TTC549 (cell line): ENCODE measurements at regions not wholly inside any gene's neighbourhood (a gene's known extent, or its start where the extent isn't known, plus 50 kb on each side); places are given as distances from the start of the nearest gene placed in this dataset.
"Not testable (repeated sequence)": the region's sequence is repeated elsewhere in the genome, so short reads cannot be mapped to it uniquely, and the experiment has no call there.

ENCODE experiments used
- FAIRE-seq: peaks from 2 replicates; lab custom pipeline; 2012; peaks lifted over from hg19 to GRCh38; lab: Jason Lieb, UNC

DNA sequence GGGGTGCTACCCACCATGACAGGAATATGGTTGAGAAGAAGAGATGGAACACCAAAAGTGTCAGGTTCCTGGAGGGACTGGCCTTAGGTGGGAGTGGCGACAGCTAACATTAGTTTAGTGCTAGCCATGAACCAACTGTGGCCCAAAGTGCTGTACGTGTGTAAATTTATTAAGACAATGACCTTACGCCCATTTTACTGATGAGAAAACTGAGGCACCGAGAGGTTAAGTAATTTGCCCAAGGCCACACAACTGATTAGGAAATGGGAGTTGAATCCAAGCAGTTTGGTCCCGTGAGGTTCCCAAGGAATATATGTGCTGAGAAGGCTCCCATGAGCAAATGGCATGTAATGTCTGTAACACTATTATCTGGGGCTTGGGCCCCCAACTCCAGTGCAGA lies 109.5 kb upstream of the SLC1A4 start:
- no peak for FAIRE-seq

DNA sequence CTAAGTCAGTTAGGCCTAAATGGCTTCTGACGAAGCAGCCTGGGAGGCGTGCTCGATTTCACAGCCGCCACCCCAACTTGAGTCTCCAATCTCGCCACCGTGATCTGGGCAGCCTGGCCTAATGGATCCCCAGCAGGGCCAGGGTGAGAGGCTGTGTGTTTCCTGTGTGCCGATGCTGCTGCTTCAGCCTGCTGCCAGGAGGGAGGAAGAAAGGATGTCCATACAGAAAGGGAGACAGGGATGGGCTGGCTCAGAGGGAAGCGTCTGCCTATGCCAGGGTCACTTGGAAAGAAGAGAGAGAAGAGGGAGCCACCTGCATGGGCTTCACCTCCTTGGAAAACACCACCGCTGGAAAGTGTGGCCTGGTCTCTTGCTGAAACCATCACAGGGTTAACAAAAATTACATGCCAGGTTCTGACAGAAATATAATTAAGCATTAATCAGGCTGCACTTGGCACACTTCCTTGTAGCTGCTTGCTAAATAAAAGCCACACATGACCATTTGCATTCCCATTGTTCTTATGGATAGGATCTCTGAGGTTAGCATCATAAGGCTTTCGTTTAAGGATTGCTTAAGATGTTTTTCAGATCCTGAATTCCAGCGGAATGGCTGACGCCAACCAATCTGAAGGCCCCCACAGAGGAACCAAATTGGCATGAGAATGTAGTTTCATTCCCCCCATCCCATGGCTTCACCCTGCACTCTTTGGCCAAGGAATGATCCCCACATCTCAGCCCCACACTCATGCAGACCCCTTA lies 108.8 kb upstream of the SLC1A4 start:
- FAIRE-seq: no peak

DNA sequence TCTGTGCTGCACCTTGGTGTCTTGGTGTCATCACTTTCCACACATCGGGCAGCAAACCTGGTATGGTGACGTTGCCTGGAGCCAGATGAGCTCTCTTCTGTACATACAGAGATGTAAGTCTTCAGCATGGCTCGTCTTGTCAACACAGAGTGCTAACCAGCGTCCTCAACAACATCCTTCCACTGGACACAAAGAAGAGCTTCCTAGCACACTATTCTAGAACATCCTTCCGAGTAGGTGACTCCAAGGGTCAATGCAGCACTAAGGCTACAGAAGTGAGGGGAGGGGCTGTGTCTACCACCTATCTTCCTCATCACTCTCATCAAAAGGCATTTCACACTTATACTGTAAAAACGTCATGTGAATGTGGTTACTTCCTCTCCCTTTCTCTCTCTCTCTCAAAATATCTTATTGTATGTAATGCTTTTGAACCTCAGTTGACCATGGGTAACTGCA lies 108.1 kb upstream of the SLC1A4 start:
- FAIRE-seq: no peak

DNA sequence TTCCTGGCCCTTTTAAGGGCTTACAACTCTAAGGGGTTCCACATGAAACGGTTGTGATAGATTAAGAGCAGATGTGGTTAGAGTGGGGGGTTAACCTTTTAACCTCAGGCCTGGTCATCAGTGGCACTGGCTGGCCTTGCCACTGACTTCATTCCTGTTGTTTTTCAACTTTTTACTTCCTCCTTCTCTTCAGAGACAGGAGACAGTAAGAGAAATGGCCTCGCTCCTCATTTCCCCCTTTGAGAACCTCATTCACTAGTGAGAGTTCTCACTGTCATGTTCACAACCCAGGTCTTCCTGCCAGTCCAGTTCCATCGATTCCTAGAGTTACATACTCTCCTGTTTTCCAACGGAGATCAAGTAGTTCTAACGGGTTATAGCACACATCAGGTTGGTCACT lies 101.6 kb upstream of the SLC1A4 start:
- no peak for FAIRE-seq

DNA sequence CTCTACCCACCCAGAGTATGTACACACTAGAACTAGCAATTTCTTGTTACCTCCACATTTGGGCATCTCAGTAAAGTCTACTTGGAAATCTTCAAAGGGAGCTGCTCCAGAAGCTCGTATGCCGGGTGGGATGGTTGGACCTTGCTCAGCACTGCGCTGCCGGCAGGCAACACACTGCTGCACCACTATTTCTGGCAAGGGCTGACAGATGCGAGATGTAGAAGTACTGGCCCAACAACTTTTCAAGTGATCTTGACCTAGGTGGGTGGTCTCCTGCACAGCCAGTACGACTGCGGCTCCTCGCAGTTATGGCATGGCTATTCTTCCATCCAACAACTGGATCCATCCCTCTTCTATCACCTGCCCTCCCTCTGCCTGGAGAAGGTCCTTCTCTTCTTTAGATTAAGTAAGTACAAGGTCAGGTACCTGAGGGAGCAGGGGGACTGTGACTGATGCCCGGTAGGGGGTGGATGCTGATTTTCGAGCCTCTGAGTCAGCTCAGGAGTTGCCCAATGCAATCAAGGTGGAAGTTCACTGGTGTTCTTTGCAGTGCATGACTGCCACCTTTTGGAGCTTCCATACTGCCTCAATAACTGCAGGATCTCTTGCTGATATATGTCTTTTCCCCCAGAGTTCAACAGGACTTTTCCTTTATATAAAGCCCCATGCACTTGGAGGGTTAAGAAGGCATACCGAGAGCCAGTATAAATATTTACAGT lies 100.4 kb upstream of the SLC1A4 start:
- no peak for FAIRE-seq

DNA sequence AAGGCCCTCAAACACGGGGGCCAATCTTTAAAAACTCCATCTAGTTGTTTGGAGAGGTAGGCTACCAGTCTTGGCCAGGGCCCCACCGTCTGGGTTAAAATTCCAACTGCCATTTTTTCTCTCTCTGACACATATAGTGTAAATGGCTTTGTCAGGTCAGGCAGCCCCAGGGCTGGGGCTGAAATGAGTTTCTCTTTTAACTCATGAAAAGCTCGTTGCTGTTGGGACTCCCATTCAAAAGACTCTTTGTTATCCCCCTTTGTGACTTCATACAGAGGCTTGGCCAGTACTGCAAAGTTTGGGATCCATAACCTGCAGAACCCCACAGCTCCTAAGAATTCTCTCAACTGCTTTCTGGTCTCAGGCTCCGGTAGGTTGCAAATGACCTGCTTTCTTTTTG lies 99.4 kb upstream of the SLC1A4 start:
- FAIRE-seq: no peak

DNA sequence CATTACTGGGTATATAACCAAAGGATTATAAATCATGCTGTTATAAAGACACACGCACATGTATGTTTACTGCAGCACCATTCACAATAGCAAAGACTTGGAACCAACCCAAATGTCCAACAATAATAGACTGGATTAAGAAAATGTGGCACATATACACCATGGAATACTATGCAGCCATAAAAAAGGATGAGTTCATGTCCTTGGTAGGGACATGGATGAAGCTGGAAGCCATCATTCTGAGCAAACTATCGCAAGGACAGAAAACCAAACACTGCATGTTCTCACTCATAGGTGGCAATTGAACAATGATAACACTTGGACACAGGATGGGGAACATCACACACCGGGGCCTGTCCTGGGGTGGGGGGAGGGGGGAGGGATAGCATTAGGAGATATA lies 92.6 kb upstream of the SLC1A4 start:
- FAIRE-seq: not testable (repeated sequence)

DNA sequence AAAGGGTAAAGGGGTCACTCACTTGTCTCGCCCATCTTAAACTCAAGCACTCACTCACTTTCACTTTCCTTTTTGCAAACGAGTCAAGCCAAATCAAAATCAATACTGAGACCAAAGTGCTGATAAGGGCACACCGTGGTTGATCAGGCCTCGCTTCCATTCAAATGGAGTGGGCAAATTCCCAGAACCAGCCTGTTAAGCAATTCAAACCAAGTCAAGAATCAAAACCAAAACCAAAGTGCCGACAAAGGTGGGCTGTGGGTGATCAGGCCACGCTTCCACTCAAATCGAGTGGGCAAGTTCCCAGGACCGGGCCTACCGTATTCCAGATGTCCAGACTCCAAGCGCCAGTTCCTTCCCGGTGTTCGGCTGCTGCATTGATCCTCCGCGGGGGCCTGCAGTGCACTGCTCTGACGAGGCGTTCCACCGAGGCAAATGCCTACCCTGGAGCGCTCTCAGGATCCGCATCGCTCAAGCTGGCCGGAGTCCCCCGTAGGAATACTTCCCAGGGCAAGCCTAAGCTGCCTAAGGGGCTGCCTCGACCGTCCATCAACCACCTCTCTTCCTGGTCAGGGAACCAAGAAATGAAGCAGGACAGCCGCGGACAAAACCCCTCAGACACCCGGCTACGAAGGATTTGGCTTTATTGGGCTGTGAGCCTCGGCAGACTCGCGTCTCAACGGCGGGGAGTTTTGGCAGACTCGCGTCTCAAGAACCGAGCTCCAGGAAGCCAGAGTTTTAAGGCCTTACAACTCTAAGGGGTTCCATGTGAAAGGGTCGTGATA lies 89.9 kb upstream of the SLC1A4 start:
- FAIRE-seq: no peak

DNA sequence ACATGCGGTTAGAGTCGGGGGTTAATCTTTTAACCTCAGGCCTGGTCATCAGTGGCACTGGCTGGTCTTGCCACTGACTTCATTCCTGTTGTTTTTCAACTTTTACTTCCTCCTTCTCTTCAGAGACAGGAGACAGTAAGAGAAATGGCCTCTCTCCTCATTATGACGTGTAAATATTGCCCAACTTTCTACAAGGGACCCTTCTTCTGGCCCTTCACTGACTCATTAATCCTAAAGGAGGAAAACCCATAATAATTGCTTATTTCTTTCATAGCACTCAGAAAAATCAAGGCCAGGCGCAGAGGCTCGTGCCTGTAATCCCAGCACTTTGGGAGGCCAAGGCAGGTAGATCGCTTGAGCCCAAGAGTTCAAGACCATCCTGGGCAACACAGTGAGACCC lies 89.3 kb upstream of the SLC1A4 start:
- FAIRE-seq: not testable (repeated sequence)

DNA sequence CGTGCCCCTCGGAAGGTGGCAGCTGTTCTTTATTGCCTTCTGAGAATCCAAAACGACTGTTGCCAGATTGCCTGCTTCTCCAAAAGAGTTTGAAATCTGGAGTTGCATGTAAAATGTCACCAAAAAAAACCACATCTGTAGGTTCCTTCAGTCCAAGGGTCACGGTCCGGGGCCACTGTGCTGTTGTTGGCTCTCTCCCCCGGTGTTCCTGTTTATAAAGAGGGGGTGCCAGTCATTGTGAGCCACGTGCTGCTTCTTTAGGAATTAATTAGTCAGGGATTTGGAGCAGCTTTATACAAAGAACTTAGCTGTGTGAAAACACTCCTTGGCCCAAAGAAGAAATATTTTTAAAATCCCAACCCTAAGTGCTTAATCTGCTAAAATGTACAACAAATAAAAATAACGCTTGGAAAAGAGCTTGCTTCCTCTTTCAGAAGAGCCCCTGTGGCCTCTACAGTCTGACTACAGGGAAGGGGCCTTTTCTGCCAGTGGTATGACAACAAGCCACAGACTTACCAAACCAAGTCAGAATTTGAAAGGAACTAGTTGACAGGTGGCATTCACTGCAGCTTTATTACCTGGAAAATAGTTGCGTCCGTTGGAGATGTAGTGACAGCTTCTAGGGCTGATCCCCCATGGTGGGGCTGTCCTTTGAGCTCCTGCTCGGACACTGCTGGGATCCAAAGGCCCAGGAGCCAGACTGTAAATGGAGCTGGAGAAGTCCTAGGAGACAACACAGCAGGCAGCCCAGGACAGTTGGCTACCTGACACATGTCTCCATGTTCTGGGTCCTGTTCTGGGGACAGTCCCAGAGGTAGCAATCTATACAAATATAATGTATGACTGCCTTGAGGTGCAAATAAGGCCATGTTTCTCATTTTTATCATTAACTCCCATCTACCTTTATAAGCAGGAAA lies 84.5 kb upstream of the SLC1A4 start:
- no peak for FAIRE-seq

DNA sequence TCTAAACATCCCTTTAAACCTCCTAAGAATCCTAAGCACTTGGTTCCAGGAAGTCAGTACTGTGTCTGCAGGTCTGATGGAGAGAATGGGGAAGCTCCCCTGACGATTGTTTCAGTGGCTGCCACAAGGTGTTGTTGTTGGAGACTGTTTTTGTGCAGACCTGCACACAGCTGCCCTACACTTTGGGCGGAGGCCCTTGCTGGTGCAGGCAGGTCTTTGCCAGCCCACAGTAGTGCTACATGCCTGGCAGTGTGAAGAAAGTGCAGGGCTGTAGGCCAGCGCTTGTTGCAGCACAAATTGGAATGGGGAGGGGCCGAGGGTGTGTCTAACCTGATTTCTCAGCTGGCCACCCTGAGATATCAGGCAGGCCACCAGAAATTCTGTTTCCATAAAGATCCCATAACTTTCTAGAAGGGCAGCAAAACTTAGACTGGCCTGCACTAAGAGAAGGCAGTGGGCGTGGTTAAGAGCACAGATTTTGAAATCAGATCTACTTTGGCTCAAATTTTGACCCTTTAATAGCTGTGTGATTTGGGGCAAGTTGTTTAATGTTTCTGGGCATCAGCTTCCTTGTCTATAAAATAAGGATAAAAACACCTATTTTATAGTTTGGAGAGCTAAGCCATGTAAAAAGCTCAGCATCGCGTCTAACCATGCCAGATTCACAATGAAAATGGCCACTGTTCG lies 83.7 kb upstream of the SLC1A4 start:
- FAIRE-seq: no peak

DNA sequence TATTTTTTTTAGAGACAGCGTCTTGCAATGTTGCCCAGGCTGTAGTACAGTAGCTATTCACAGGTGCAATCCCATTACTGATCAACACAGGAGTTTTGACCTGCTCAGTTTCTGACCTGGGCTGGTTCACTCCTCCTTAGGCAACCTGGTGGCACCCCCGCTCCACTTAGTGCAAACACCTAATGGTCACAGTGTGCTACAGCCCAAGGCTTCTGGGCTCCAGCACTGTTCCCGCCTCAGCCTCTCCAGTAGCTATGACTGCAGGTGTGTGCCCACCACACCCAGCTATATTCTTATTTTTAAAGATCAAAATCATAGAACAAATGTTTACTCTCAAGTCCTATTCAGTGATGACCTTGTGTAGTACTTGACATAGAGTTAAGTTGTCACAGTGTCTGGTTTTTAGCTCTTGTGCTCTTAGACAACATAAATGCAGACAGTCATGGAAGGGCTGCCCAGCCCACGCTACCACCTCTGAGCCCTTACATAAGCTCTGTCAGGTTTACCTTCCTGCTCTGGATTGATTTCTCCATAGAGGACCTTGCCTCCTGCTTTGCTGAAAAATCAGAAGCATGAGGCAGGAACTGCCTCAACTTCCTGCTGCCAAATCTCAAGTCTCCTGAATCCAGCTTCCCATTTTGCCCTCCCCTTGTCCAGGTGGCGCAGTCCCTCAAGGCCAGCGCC lies 82.2 kb upstream of the SLC1A4 start:
- no peak for FAIRE-seq

DNA sequence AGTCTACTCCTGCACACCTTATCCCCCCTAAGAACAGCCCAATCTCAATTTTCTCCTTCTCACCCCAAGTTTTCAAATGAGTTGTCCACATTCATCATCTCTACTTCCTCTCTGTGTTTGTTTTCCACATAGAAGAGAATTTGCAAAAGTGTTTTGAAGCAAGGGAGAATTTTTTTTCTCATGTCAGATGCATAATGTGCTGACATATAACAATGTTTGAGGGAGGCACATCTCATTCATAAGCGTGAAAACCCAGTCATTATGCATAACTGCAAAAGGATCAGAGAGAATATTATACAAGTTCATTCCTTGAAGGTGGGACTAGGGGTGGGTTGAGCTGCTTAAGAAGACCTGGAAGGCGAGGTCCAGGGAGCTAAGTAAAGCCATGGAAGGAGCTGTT lies 80.8 kb upstream of the SLC1A4 start:
- no peak for FAIRE-seq

DNA sequence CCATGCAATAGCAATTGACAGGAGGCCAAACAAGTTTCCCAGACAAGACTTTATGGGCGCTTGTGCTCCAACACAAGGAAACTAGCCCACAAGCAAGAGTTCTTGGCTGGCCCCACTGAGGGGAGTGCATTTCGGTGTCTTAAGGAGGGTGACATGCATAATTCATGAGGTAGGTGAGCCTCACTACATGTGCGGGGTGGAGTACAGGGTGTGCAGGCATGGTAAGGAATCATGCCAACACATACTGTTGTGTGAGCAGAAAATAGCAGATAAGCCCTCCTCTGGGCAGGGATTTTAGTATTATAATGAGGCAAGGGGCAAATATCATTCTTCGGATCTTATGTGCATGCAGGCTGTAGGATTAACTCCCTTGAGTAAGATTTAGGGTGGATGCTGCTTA lies 78.7 kb upstream of the SLC1A4 start:
- FAIRE-seq: no peak

DNA sequence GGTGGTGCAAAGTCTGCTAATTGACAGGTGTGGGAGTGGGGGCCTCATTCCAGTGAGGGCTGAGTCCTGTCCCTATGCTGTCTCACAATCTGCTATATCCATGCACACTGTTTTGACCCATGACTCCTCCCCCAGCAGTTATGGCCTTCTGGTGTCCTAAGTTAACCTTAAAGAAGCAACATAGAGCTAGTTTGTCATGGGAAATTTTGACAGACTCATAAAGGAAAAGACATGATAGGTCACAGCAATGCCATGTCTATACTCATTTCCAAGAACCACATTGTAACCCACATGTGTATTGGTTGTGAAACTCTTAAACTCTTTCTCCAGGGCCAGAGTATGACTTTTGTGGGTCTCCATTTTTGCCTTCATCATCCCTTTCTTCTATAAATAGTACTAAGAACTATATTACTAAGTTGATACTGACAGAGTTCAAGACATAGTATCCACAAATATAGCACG lies 78.2 kb upstream of the SLC1A4 start:
- no peak for FAIRE-seq

DNA sequence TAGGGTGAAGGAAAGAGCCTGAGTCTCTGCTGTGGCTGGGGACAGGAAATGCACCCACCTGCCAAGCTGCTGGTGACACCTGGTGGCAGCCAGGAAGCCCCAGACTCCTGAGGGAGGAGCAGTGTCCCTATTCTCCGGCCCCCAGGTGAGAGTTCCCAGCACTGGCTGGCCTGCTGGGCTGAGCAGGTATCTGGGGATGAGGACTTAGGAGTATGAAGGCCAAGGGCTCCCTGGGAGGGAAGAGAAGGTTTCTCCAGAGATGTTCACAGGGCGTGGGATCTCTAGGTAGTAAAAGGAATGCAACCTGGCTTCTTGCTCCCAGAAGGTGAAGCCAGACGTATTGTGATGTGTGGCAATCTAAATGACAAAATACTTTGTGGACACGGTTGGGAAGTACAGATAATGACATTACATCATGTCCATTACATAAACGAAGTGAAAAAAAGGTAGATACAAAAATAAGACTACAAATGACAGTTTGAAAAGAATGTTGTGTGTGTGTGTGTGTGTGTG lies 75.8 kb upstream of the SLC1A4 start:
- no peak for FAIRE-seq

DNA sequence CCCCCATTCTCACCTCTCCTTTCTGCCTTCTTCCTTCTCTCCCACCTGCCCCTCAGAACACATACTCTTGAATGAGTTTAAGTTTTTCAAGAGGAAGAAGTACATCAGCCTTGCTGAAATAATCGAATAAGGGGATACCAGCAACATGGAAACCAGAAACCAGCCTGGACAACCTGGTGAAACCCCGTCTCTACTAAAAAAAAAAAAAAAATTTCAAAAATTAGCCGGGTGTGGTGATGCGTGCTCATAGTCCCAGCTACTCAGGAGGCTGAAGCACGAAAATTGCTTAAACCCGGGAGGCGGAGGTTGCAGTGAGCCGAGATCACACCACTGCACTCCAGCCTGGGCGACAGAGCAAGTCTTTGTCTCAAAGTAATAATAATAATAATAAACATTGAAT lies 75.0 kb upstream of the SLC1A4 start:
- no peak for FAIRE-seq

DNA sequence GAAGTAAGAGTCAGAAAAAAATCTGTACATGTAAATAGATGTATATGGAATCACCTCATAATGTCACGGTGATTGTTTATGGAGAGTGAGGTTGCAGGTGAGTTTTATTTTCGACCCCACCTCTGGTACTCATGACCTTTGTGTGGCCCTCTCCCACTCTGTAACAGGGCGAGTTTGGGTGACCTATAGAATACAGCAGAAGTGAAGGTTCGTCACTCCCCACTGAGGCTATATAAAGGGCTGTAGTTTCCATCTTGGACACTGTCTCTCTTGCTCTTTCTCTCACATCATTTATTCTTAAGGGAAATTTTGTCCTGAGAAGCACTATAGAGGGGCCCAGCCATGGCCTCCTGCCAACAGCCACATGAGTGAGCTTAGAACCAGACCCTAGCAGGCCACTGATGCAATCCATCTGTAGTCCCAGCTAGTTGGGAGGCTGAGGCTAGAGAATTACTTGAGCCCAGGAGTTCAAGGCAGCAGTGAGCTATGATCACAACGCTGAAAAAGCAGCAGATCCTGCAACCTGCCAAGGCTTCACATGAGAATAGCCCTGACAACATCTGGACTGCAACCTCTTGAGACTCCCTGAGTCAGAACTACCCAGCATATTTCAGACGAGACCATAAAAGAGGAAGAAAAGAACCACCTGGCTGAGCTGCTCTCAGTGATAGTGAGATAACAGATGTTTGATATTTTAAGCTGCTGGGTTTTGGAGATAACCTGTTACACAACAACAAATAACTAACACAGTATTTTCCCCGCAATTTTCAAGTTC lies 74.3 kb upstream of the SLC1A4 start:
- no peak for FAIRE-seq

DNA sequence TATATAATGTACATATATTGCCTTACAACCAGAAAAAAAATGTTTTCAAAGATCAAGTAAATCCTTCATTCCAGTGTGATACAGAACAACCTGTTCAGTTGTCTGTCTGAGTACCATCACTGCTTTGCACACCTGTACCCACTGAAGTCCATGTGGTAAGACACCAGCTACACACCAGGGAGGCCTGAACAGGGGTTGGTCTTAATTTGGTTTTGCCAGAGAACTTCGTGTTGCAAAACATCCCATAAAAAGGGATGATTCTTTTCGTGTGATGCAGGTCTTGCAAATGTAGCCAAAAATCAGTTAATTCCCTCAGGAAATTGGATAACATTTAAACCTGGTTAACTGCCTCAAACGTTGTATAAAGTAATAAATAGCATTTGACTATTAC lies 73.7 kb upstream of the SLC1A4 start:
- FAIRE-seq: no peak
